ENCODE measurements at regions not wholly inside any gene's neighbourhood (a gene's known extent, or its start where the extent isn't known, plus 50 kb on each side); places are given as distances from the start of the nearest gene placed in this dataset.
A peak's percentile ranks its signal among the peaks of the same experiment; 100 is the strongest.

DNA sequence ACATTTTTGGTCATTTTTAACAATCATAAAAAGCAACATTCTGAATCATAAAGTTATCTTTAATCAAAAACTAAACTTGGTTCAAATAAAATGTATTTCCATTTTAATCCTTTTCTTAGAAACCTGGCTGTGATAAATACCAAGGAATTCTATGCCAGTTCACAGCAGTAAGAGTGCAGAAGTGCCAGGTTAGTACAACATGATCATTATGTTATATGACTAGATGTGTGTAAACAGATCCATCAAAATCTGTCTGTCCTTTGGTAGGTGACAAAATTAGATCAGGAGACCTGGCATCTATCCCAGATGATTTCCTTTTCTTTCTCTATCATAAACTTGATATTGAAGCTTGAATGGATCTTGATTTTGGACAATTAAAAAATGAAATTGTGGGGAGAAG lies 200.6 kb upstream of the STXBP6 start:
- H3K27me3 Mint-ChIP-seq: no peaks in the 10 kb centered on the region
- peaks cover 0 to 1% (median 0%) of the 10 kb centered on the region in 3 donors for H3K4me1 Mint-ChIP-seq
- peaks cover 2 to 4% (median 2%) of the 10 kb centered on the region in 3 donors for H3K9me3 Mint-ChIP-seq
- H3K36me3 Mint-ChIP-seq: no peaks in the 10 kb centered on the region
- no peak overlapping the region for H3K4me3 Mint-ChIP-seq
- H3K27ac Mint-ChIP-seq: no peak overlapping the region

DNA sequence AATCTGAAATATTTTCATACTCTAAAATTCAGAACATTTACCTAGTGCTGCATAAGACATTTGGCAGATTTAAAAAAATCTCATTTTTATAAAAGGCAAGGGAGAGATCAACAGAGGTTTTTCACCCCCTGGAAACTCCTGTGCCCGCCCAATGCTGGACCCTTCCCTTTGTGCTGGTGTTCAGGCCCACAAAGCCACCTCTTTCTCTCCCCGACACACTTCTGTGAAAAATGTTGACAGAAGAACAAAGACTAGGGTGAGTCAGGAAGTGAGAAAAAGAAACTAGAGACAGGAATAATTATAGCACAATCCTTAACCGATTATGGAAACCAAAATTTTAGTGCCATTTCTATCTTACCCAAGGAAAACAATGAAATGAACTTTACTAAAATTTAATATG lies 197.7 kb upstream of the STXBP6 start:
- Mint-ChIP-seq H3K27me3 (no peaks in the 10 kb centered on the region), H3K4me1 (peaks cover 0 to 1% (median 0%) of the 10 kb centered on the region in 3 donors)

DNA sequence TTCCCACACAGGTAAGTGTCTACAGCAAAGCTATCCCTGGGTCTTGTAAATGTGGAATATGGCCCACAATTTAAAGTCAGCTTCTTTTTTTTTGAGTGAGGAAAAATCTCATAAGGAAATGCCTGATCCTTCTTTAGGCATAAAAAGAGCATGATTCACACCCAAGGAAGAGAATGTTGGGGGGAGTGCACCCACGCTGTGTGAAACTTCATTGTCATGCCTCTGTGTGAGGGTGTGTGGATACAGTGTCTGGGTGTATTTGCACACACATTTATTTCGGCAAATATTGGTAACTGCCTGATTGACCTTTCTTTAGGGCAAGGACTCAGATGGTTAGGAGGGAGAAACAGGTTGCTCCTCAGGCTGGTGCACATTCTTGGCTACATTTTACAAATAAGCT lies 196.8 kb upstream of the STXBP6 start:
- peaks cover 2% of the 10 kb centered on the region for H3K27me3 Mint-ChIP-seq
- no peaks in the 10 kb centered on the region for H3K36me3 Mint-ChIP-seq
- H3K4me3 Mint-ChIP-seq: no peak overlapping the region
- H3K4me1 Mint-ChIP-seq: no peaks in the 10 kb centered on the region
- no peak overlapping the region for H3K27ac Mint-ChIP-seq
- peaks cover 0 to 7% (median 7%) of the 10 kb centered on the region in 3 donors for H3K9me3 Mint-ChIP-seq

More for the DNA sequence above, 197.7 kb upstream of the STXBP6 start:
- peaks cover 2 to 11% (median 7%) of the 10 kb centered on the region in 3 donors for H3K9me3 Mint-ChIP-seq
- H3K27ac Mint-ChIP-seq: no peak overlapping the region
- no peaks in the 10 kb centered on the region for H3K36me3 Mint-ChIP-seq
- H3K4me3 Mint-ChIP-seq: no peak overlapping the region

DNA sequence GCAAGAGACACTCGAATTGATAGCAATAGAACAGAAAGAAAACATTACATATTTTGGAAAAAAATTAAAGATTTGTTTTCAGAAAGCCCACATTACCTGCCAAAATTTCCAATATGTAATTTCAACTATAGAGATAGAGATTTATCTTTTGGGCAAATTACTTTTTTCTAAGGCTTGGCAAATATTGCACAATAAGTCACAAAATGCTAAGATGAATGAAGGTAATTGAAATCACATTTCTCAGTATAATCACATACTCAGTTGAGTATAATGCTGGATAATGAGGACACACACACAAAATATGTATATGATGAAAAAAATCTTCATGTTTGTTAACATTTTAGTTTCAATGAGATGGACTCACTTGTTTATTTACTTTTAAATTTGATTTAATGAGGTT lies 189.2 kb upstream of the STXBP6 start:
- Mint-ChIP-seq H3K4me3 (no peak overlapping the region), H3K4me1 (no peaks in the 10 kb centered on the region), H3K9me3 (no peaks in the 10 kb centered on the region), H3K36me3 (no peaks in the 10 kb centered on the region), H3K27me3 (peaks cover 2% of the 10 kb centered on the region), H3K27ac (no peak overlapping the region)

DNA sequence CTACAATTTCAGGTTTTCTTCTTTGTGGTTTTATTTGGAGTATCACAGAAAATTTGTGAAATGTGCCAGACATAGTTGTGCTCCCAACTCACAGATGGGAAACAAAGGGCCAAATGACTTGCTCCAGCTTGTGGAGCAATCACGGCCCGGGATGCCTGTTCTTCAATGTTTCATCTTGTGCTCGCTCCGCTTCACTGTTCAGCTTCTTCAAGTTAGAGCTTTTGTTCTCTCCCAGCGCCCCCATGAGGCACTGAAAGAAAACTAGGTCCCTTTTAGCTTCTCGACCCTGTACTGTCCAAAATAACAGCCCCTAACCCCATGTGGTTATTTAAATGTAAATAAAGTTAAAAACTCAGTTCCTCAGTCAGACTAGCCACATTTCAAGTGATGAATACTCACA lies 187.9 kb upstream of the STXBP6 start:
- Mint-ChIP-seq H3K4me1 (no peaks in the 10 kb centered on the region), H3K36me3 (no peaks in the 10 kb centered on the region)

DNA sequence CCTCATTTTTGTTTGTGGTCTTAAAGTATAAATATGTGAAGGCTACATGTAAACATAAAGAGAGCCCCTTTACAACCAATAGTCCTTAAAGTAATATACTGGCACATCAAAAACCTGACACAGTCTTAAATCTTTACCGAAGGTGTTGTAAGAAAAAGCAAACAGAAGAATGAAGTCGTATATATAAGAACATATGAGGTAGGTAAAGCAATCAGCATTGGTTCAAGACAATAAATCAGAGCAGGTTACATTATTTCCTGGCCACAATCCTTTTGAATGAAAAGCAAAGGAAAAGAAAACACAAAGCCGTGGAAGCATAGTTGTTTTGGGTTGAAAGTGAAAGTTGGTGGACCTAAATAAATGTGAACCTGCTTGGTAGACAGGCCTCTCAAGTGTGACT lies 183.7 kb upstream of the STXBP6 start:
- H3K4me3 Mint-ChIP-seq: no peak overlapping the region
- H3K36me3 Mint-ChIP-seq: no peaks in the 10 kb centered on the region
- no peak overlapping the region for H3K27ac Mint-ChIP-seq
- peaks cover 2% of the 10 kb centered on the region for H3K27me3 Mint-ChIP-seq
- peaks cover 0 to 2% (median 1%) of the 10 kb centered on the region in 3 donors for H3K4me1 Mint-ChIP-seq
- H3K9me3 Mint-ChIP-seq: peaks cover 0 to 1% (median 0%) of the 10 kb centered on the region in 3 donors

More for the DNA sequence above, 187.9 kb upstream of the STXBP6 start:
- H3K27me3 Mint-ChIP-seq: peaks cover 2% of the 10 kb centered on the region
- no peak overlapping the region for H3K27ac Mint-ChIP-seq
- H3K4me3 Mint-ChIP-seq: no peak overlapping the region
- H3K9me3 Mint-ChIP-seq: no peaks in the 10 kb centered on the region

DNA sequence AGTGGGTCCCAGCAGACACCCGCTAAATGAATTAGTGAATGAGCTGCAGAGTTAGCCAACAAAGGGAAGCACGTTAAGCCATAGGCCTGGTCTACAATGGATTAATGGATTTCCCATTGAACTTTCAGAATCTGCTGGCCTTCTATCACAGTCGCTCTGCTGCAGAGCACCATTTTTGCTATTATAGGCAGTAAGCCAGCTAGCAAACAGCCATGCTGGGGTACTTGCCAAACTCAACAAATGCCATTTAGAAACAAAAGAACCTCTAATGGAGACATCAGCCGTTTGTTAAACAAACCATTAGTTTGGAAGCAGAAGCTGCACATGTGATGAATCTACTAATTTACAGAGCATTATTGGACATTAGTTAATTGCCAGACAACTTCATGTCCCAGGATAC lies 181.1 kb upstream of the STXBP6 start:
- peaks cover 0 to 2% (median 1%) of the 10 kb centered on the region in 3 donors for H3K4me1 Mint-ChIP-seq
- H3K9me3 Mint-ChIP-seq: peaks cover 0 to 3% (median 1%) of the 10 kb centered on the region in 3 donors
- H3K27ac Mint-ChIP-seq: no peak overlapping the region
- no peaks in the 10 kb centered on the region for H3K36me3 Mint-ChIP-seq
- no peak overlapping the region for H3K4me3 Mint-ChIP-seq
- H3K27me3 Mint-ChIP-seq: peaks cover 2% of the 10 kb centered on the region

DNA sequence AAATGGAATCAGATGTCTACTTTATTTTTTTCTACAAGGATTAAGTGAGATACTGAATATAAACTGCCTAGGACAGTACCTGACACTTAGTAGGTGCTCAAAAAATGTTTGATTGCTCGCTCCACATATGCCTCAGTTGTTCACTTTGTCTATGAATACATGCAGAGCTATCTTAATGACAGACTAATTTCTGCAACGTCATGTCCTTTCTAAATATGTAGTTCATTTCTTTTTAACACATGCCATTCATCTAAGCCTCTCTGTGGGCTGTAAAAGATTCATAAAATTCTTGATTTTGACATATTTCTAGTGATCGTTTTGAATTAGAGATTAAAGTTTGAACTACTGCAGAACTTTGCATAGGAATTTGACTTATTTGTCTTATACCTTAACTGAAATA lies 176.3 kb upstream of the STXBP6 start:
- no peak overlapping the region for H3K27ac Mint-ChIP-seq
- H3K36me3 Mint-ChIP-seq: no peaks in the 10 kb centered on the region
- peaks cover 0 to 2% (median 0%) of the 10 kb centered on the region in 3 donors for H3K4me1 Mint-ChIP-seq
- H3K9me3 Mint-ChIP-seq: peaks cover 0 to 3% (median 3%) of the 10 kb centered on the region in 3 donors
- H3K4me3 Mint-ChIP-seq: no peak overlapping the region
- peaks cover 2% of the 10 kb centered on the region for H3K27me3 Mint-ChIP-seq

DNA sequence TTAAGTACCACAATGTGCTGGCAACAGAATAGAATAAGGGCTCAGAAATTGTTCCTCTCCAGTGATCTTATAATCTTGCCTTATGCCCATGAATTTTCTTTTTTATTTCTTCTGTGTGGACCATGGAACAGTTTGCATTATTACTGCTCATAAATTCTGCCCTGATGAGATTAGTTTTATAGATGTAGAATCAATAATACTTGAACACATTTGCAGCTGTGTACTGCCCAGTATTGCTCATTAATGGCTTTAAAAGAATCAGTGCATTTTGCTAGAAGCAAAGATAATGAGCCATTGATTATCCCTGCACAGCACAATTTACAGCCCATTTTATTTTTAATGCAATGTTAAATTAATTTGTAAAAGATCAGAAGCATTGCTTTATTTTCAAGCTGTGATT lies 172.3 kb upstream of the STXBP6 start:
- no peaks in the 10 kb centered on the region for H3K4me1 Mint-ChIP-seq
- H3K4me3 Mint-ChIP-seq: no peak overlapping the region
- H3K27me3 Mint-ChIP-seq: peaks cover 2% of the 10 kb centered on the region
- H3K36me3 Mint-ChIP-seq: no peaks in the 10 kb centered on the region
- H3K27ac Mint-ChIP-seq: no peak overlapping the region
- peaks cover 0 to 3% (median 3%) of the 10 kb centered on the region in 3 donors for H3K9me3 Mint-ChIP-seq

DNA sequence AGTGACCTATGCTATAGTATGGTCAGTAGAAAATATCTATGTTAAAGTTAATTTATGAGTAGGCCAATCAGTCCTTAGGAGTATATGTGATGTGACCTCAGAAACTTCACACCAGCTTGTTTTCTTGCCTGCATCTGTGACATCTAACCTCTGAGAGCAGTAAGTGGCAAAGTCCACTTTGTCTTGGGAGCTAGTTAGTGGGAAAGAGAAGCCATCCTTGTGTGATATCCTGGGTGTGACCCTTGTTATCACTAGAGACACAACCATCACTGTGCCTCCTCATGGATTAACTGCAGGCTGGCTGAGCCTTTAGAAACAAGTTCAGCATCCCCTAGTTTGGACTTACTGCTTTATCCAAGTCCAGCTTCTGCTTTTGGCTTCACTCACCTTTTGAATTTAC lies 170.6 kb upstream of the STXBP6 start:
- H3K4me1 Mint-ChIP-seq: no peaks in the 10 kb centered on the region
- H3K4me3 Mint-ChIP-seq: no peak overlapping the region
- H3K27ac Mint-ChIP-seq: no peak overlapping the region
- H3K36me3 Mint-ChIP-seq: no peaks in the 10 kb centered on the region
- H3K9me3 Mint-ChIP-seq: peaks cover 0 to 3% (median 3%) of the 10 kb centered on the region in 3 donors
- peaks cover 2% of the 10 kb centered on the region for H3K27me3 Mint-ChIP-seq

DNA sequence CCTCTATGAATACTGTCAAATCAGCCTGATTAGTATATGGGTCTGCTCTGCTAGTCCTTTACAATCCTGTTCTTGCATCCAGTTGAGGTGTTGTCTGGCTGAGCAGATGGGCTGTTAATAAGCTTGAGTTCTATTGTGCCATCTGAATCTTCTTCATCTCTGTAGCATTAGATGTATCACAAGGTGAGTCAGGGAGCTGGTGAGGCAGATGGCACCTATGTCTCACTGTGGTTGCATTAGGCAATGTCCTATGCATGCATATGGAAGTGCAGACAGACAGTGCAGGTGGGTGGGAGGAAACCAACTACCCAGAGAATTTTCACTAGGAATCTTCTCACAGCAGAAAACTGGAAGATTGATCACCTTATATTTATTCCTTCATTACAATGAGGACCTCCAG lies 165.7 kb upstream of the STXBP6 start:
- H3K9me3 Mint-ChIP-seq: peaks cover 0 to 4% (median 3%) of the 10 kb centered on the region in 3 donors
- H3K36me3 Mint-ChIP-seq: no peaks in the 10 kb centered on the region
- H3K4me1 Mint-ChIP-seq: no peaks in the 10 kb centered on the region
- H3K27ac Mint-ChIP-seq: peak overlapping the region in 1 of 3 donors; percentile 20
- H3K27me3 Mint-ChIP-seq: no peaks in the 10 kb centered on the region
- H3K4me3 Mint-ChIP-seq: no peak overlapping the region

DNA sequence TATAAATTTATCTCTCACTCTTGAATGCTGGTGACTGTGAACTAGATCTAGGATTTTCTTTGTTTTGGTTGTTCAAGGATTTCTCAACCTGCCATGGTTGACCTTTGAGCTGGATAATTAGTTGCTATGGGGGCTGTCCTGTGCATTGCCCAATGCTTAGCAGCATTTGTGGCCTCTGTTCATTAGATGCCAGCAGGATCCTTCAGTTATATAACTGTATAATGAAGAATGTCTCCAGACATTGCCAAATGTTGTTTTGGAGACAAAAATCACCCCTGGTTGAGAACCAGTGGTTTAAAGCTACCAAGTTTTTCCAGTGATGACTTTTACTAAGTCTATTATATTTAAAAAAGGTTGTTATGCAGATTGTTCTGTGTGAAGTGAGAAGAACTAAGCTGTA lies 147.9 kb upstream of the STXBP6 start:
- no peak overlapping the region for H3K27ac Mint-ChIP-seq
- no peaks in the 10 kb centered on the region for H3K36me3 Mint-ChIP-seq
- H3K27me3 Mint-ChIP-seq: no peaks in the 10 kb centered on the region
- H3K4me3 Mint-ChIP-seq: no peak overlapping the region
- H3K4me1 Mint-ChIP-seq: no peaks in the 10 kb centered on the region
- H3K9me3 Mint-ChIP-seq: peaks cover 0 to 15% (median 2%) of the 10 kb centered on the region in 3 donors

DNA sequence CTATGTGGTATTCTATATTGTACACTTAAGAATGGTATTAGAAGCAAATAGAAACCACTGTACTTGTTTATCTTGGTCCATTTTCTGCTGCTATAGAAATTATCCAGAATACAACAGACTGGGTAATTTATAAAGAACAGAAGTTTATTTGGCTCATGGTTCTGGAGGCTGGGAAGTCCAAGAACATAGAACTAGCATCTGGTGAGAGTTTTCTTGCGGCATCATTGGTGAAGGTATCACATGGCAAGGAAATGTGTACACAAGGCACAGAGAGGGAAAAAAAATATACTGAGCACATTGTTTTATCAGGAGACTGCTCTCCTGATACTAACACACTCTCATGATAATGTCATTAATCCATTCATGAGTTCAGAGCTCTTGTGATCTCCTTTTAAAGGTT lies 130.3 kb upstream of the STXBP6 start:
- Mint-ChIP-seq H3K27me3 (no peaks in the 10 kb centered on the region), H3K4me3 (no peak overlapping the region), H3K36me3 (no peaks in the 10 kb centered on the region), H3K9me3 (peaks cover 2 to 4% (median 2%) of the 10 kb centered on the region in 3 donors), H3K4me1 (no peaks in the 10 kb centered on the region), H3K27ac (no peak overlapping the region)

DNA sequence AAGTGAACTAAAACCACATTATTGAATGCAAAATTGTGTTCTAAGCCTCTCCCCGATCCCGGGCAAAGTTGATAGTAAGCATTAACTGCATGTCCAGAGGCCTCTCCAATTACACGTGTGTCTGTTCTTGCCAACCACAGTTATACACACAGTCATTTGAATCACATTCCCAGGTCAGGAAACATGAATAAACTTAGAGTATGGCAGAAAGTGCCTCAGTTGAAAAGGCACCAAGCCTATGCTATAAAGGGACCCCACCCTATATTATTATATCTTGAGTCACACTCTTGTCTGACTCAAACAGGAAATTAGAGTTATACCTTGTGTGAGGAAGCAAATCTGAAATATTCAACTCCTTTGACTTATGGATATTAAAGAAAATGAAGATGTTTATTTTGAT lies 128.3 kb upstream of the STXBP6 start:
- Mint-ChIP-seq H3K4me1 (no peaks in the 10 kb centered on the region), H3K36me3 (no peaks in the 10 kb centered on the region), H3K4me3 (no peak overlapping the region), H3K27me3 (no peaks in the 10 kb centered on the region), H3K9me3 (peaks cover 0 to 4% (median 2%) of the 10 kb centered on the region in 3 donors), H3K27ac (no peak overlapping the region)

DNA sequence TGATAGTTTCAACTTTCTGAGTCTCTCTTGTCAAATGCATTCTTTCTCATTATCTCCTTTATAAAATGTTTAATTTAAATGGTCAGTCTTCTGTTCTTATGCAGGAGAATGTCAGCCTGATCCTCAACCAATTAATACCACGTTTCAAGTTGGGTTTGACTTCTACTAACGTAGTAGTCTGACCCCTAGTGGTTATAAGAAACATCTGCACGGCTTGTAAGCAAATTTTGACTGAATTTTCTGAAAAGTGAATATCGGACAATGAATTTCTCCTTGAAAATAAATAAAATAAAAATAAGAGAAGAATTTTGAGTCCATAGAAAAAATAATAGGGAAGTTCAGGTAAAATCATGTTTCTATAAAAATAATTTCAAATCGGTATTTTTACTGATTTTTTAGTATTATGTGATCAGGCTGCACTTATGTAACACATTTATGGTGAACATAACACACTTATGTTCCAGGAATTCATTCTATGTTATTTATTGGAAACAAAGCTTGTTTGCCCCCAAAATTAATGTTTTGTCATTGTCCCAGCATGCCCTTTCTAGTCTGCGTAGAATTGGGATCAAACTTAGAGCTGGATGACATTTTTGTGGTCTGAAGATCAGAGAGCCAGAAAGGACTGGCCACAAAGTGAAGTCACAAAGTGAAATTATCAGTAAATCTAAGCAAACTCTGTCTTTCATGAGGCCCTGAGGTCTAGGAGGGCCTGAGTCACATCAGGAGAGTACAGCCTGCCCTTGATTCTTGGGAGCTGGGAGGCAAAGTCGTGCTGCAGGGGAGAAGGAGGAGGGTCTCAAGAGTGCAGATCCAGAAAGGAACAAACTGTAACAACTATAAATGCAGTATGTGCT lies 101.2 kb upstream of the STXBP6 start:
- H3K36me3 Mint-ChIP-seq: no peaks in the 10 kb centered on the region
- H3K9me3 Mint-ChIP-seq: no peaks in the 10 kb centered on the region
- H3K27me3 Mint-ChIP-seq: peaks cover 3% of the 10 kb centered on the region
- no peaks in the 10 kb centered on the region for H3K4me1 Mint-ChIP-seq
- no peak overlapping the region for H3K4me3 Mint-ChIP-seq
- no peak overlapping the region for H3K27ac Mint-ChIP-seq

DNA sequence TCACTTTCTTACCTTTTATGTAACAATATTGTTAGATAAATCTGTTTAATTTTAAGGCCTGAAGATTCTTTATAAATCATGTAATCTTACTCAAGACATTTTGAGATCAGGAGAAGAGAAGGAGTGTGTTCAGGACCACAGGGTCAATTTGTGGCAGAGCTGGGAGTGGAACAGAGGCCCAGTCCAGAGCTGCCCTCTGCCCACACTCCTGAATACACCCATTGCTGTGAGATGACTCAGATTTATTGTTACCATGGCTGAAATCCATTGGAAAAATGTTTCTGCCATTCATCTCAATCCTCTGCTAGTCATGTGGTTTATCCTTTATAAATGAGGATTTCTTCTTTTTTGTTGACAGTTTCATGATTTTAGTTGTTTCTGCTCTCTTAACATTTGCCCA lies 100.5 kb upstream of the STXBP6 start:
- H3K4me1 Mint-ChIP-seq: no peaks in the 10 kb centered on the region
- H3K27ac Mint-ChIP-seq: no peak overlapping the region
- no peaks in the 10 kb centered on the region for H3K9me3 Mint-ChIP-seq
- no peak overlapping the region for H3K4me3 Mint-ChIP-seq
- H3K27me3 Mint-ChIP-seq: peaks cover 4% of the 10 kb centered on the region
- no peaks in the 10 kb centered on the region for H3K36me3 Mint-ChIP-seq

All from IgD-negative memory B cell (primary cell).